ENCODE measurements at regions not wholly inside any gene's neighbourhood (a gene's known extent, or its start where the extent isn't known, plus 50 kb on each side); places are given as distances from the start of the nearest gene placed in this dataset.

GRCh38 chr10:109239371-109239770, 683.9 kb downstream of the XPNPEP1 start:
- Histone ChIP-seq H3K4me2 (replicated peaks; ENCODE audit: low read depth, low read length, poor library complexity, severe bottlenecking) (no peak overlapping the region), H3K4me1 (ENCODE audit: control insufficient read depth in 2 of 2, insufficient read depth in 2 of 2, low read length in 2 of 2) (no peaks in the 10 kb centered on the region), H3K9me3 (ENCODE audit: control extremely low read depth in 1 of 3, control insufficient read depth in 2 of 3, insufficient read depth in 1 of 3, low read length in 2 of 3) (peaks cover 0 to 5% (median 0%) of the 10 kb centered on the region in 3 donors), H3K4me3 (ENCODE audit: control extremely low read depth in 1 of 5, extremely low read depth in 1 of 5, insufficient read depth in 1 of 5, low read depth in 2 of 5, low read length in 4 of 5) (no peak overlapping the region), H3K27me3 (replicated peaks in 1 of 4; ENCODE audit: control extremely low read depth in 1 of 4, control insufficient read depth in 3 of 4, insufficient read depth in 4 of 4, low read length in 3 of 4) (no peaks in the 10 kb centered on the region), H3K27ac (ENCODE audit: low read length in 2 of 2) (no peak overlapping the region), H3K9ac (ENCODE audit: low read length) (no peak overlapping the region), H3K36me3 (replicated peaks in 1 of 2; ENCODE audit: control extremely low read depth in 1 of 2, control insufficient read depth in 1 of 2, extremely low read depth in 1 of 2, insufficient read depth in 2 of 2, low read length in 1 of 2) (no peaks in the 10 kb centered on the region), H4K20me1 (ENCODE audit: control insufficient read depth, insufficient read depth, low read length, poor library complexity, severe bottlenecking) (no peaks in the 10 kb centered on the region), H3K79me2 (ENCODE audit: control insufficient read depth, insufficient read depth, low read length) (no peaks in the 10 kb centered on the region), H2AFZ (ENCODE audit: insufficient read depth, low read depth, low read length, poor library complexity, severe bottlenecking) (no peak overlapping the region)
- Mint-ChIP-seq H3K27me3 (no peaks in the 10 kb centered on the region), H3K4me3 (no peak overlapping the region), H3K9me3 (ENCODE audit: insufficient read depth) (peaks cover 3% of the 10 kb centered on the region), H3K4me1 (no peaks in the 10 kb centered on the region), H3K27ac (no peak overlapping the region)
- intact Hi-C loops (cut with micrococcal nuclease) = no loop called here
- no peak for DNase-seq
- ATAC-seq (ENCODE audit: low read depth) = no peak
- CTCF ChIA-PET = no interaction called here
- POLR2A ChIA-PET = no interaction called here
- TF ChIP-seq EZH2 (IDR thresholded peaks at IDR 0.05; ENCODE audit: borderline replicate concordance, insufficient read depth, low read depth, low read length, poor library complexity, severe bottlenecking) (no peak), CTCF (IDR thresholded peaks at IDR 0.05) (no peak)

GRCh38 chr10:109237682-109238081, 685.6 kb downstream of the XPNPEP1 start:
- no peak for TF ChIP-seq EZH2 (IDR thresholded peaks at IDR 0.05; ENCODE audit: borderline replicate concordance, insufficient read depth, low read depth, low read length, poor library complexity, severe bottlenecking)
- TF ChIP-seq CTCF (IDR thresholded peaks at IDR 0.05) = no peak
- ATAC-seq (ENCODE audit: low read depth) (no peak), DNase-seq (no peak)
- Histone ChIP-seq H3K27me3 (replicated peaks in 1 of 4; ENCODE audit: control extremely low read depth in 1 of 4, control insufficient read depth in 3 of 4, insufficient read depth in 4 of 4, low read length in 3 of 4) (no peaks in the 10 kb centered on the region), H3K79me2 (ENCODE audit: control insufficient read depth, insufficient read depth, low read length) (no peaks in the 10 kb centered on the region), H3K4me3 (ENCODE audit: control extremely low read depth in 1 of 5, extremely low read depth in 1 of 5, insufficient read depth in 1 of 5, low read depth in 2 of 5, low read length in 4 of 5) (no peak overlapping the region), H3K9ac (ENCODE audit: low read length) (no peak overlapping the region), H2AFZ (ENCODE audit: insufficient read depth, low read depth, low read length, poor library complexity, severe bottlenecking) (no peak overlapping the region), H4K20me1 (ENCODE audit: control insufficient read depth, insufficient read depth, low read length, poor library complexity, severe bottlenecking) (no peaks in the 10 kb centered on the region), H3K9me3 (ENCODE audit: control extremely low read depth in 1 of 3, control insufficient read depth in 2 of 3, insufficient read depth in 1 of 3, low read length in 2 of 3) (no peaks in the 10 kb centered on the region), H3K4me1 (ENCODE audit: control insufficient read depth in 2 of 2, insufficient read depth in 2 of 2, low read length in 2 of 2) (no peaks in the 10 kb centered on the region), H3K36me3 (replicated peaks in 1 of 2; ENCODE audit: control extremely low read depth in 1 of 2, control insufficient read depth in 1 of 2, extremely low read depth in 1 of 2, insufficient read depth in 2 of 2, low read length in 1 of 2) (no peaks in the 10 kb centered on the region), H3K4me2 (replicated peaks; ENCODE audit: low read depth, low read length, poor library complexity, severe bottlenecking) (no peak overlapping the region), H3K27ac (ENCODE audit: low read length in 2 of 2) (no peak overlapping the region)
- ChIA-PET POLR2A (no interaction called here), CTCF (no interaction called here)
- intact Hi-C loops (cut with micrococcal nuclease) = no loop called here
- no CpG with 5 or more reads among the region's 4 CpGs for WGBS (ENCODE audit: insufficient coverage)
- Mint-ChIP-seq H3K9me3 (ENCODE audit: insufficient read depth) (peaks cover 3% of the 10 kb centered on the region), H3K27ac (no peak overlapping the region), H3K4me1 (no peaks in the 10 kb centered on the region), H3K4me3 (no peak overlapping the region), H3K27me3 (no peaks in the 10 kb centered on the region)

All from B cell (primary cell).